ENCODE measurements at regions not wholly inside any gene's neighbourhood (a gene's known extent, or its start where the extent isn't known, plus 50 kb on each side); places are given as distances from the start of the nearest gene placed in this dataset.

DNA sequence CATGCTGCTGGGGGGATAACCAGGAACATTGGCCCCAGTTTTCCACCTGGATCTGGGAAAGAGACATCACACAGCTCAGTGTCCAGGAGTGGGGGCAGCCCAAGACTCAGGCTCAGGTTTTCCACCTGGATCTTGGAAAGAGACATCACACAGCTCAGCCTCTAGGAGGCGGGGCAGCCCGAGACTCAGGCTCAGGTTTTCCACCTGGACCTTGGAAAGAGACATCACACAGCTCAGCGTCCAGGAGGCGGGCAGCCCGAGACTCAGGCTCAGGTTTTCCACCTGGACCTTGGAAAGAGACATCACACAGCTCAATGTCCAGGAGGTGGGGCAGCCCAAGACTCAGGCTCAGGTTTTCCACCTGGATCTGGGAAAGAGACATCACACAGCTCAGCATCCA is 361.6 kb downstream of the THBS2 start:
- H3K27ac ChIP-seq = no peak overlapping the region
- DNase-seq (ENCODE audit: low read depth, low spot score) = no peak

DNA sequence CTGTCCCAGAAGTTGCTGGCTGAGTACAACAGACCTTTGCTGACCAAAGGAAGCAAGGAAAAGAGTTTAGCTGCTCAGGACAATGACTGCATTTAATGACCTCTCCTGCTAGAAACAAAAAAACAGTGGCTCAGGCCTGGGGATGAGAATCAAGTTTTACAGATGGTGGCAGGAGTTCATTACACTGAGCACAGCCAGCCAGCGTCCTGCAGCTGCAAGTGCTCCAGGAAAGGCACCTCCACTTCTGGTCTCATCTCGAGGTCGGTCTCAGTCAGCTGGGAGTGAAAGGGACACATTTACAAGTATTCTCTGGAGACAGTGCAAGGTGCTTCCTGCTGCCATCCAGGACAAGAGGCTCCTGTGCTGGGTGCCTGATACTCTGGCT is 362.7 kb downstream of the THBS2 start:
- no peak for DNase-seq (ENCODE audit: low read depth, low spot score)
- H3K27ac ChIP-seq = no peak overlapping the region

DNA sequence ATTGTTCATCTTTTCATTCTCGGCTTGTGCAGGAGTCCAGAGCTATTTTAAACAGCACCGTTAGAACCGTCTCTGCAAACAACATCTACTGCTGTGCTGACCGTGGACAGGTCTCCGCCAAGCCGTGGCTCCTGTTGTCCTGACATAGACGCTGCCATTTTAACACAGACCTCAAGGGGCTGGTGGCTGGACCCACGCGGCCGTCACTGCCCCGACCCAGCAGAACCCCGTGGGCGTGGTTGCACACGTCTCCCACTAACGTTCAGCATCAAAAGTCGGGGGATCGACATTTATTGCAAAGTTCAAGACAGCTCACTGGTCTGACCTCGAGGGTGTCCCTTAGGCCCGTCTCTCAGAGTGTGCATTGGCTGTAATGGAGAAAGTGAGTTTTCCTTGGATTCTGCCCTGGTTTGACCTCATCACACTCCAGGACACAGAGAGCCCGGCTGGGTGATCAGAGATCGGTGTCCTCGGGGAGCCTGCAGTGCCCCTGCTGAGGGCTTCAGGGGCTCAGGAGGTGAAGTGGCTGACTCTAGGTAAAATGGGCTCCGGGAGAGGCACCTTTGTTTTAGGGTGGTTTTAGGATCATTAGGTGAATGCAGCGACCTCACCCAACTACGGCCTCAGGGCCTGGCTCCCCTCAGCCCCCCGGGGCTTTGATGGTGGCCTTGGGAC is 363.2 kb downstream of the THBS2 start:
- H3K27ac ChIP-seq = no peak overlapping the region
- DNase-seq (ENCODE audit: low read depth, low spot score) = no peak

DNA sequence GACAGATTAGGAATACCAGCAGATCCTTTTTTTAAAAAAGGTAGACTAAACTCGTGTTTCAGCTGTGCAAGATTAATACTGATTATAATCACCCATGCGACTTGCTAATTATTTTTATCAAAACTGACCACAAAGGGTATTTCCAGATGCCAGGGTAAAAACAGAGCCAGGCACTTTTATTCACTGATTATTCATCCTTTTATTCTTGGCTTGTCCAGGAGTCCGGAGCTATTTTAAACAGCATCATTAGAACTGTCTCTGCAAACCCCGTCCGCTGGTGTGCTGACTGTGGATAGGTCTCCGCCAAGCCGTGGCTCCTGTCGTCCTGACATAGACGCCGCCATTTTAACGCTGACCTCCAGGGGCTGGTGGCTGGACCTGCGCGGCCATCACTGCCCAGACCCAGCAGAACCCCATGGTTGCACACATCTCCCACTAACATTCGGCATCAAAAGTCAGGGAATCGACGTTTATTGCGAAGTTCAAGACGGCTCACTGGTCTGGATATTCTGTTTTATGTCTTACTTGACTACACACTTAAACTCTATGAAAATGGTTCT is 364.8 kb downstream of the THBS2 start:
- H3K27ac ChIP-seq = no peak overlapping the region
- DNase-seq (ENCODE audit: low read depth, low spot score) = no peak

DNA sequence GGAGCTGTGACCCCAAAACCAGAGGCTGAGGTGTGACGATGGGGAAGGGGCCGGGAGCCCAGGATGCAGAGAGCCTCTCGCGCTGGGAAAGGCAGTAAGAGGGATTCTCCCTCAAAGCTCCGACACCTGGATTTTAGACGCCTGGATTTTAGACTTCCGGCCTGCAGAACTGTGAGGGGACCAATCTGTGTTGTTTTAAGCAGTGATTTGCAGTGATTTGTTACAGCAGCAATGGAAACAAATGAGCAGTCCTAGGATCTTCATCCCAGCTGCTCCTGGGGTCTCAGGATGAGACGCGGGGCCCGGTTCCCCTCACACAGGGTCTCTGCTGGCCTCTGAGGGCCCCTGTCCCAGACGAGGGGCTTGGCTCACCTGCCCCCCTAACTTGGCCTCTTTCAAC is 365.5 kb downstream of the THBS2 start:
- no peak for DNase-seq (ENCODE audit: low read depth, low spot score)
- H3K27ac ChIP-seq = no peak overlapping the region

DNA sequence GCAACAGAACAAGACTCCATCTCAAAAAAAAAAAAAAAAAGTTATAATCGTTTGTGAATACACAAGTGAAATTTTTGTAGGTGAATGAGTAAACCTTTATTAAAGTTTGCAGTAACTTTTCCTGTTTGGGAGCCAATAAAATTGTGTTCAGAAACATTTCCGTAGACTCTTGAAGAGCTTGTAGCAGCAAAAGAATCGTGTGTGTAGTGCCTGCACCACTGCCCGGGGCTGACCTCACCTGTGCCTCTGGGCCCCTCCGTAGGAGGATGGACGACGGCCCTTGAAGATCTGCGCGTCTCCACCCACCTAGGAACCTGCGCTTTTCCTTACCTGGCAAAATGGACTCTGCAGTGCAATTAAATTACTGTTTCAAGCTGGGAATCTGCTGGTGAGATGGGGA is 366.0 kb downstream of the THBS2 start:
- no peak overlapping the region for H3K27ac ChIP-seq
- DNase-seq (ENCODE audit: low read depth, low spot score) = no peak

DNA sequence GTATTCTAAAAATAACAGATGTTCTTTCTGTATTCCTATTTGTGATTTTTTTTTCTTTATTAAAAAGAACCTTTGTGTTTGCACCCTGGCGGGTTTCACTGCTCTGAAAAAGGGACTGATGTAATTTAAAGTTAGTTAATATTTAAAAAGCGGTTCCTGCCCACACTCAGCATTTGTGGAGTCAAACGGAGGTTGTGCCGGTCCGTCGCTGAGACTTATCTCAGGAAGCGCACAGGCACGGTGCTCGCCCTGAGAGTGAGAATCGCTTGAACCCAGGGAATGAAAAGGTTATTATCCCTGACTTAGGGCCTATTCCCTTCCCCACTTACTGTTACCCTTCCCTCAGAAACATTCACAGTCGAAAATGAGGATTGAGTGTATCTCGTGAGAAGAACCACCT is 366.7 kb downstream of the THBS2 start:
- no peak for DNase-seq (ENCODE audit: low read depth, low spot score)
- no peak overlapping the region for H3K27ac ChIP-seq

DNA sequence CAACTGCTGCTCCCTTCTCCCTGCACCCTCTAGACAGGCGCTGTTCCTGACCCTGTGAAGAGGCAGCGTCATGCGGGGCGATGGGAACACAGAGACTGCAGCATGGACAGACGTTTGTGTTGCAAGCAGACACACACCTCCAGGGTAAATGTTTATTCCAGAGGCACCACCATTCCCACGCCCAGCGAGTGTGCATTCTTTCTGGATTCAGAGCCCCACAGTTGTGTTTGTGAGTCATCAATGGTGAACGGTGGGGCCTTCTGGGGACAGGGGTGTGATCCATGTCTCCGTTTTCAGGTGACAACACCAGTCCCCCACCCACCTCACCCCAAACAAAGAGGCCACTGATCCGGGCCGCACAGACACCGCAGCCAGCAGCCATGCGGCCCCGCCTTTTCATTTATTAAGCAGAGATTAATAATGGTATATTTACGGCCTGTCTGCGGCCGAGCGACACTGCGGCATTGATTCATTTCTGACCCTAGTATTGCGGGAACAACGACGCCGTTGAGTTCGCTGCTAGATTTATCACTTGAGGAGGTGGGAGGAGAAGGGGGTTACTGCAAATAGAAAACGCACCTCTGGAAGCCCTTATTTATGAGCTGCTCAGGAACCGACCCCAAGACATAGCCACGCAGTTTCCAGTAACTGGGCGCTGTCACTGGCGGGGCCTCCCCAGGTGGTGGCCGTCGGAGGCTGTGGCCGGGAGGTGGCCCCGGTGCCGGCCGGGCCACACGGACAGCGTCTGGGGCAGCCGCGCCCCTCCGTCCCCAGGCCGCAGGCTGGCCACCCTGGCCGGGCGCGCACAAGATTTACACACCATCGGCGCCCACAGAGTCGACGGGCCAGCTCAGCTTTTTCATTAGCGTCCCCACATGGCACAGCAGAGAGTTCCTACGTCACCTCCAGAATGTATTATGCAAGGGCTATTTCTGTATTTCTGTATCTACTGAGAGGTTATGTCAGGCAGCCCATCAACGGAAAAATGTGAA is 367.6 kb downstream of the THBS2 start:
- no peak for DNase-seq (ENCODE audit: low read depth, low spot score)
- no peak overlapping the region for H3K27ac ChIP-seq

DNA sequence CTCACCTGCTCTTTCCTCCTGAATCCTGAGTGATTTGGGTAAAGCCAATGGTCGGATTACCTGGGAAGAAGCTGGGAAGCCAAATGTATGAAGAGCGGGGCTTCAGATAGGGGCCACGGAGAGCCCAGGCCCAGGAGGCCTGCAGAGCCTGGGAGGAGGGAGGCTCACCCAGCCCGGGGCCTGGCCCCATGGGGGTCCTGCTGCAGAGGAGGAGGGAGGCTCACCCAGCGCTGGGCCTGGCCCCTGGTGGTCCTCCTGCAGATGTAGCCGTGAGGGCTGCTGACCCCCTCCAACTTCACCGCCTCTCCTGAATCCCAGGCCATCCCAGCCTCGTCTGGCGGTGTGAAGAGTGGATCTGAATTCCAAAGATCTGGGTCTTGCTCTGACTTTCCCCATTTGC is 368.4 kb downstream of the THBS2 start:
- no peak overlapping the region for H3K27ac ChIP-seq
- no peak for DNase-seq (ENCODE audit: low read depth, low spot score)

DNA sequence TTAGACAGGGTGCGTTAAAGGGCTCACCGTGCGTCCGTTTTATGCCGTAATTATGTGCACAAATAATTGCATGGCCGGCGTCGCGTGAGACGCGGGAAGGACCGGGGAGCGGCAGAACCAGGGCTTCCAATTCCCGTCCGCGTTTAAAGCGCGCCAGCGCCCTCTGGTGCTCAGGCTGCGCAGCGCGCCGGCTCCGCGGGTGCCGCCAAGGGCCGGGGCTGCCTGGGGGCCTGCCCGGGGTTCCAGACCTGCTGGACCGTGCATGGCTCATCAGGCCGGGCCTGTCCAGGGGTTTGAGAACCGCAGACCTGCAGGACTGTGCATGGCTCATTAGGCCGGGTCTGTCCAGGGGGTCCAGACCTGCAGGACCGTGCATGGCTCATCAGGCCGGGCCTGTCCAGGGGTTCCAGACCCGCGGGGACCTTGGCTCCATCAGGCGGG is 369.0 kb downstream of the THBS2 start:
- no peak for DNase-seq (ENCODE audit: low read depth, low spot score)
- no peak overlapping the region for H3K27ac ChIP-seq

DNA sequence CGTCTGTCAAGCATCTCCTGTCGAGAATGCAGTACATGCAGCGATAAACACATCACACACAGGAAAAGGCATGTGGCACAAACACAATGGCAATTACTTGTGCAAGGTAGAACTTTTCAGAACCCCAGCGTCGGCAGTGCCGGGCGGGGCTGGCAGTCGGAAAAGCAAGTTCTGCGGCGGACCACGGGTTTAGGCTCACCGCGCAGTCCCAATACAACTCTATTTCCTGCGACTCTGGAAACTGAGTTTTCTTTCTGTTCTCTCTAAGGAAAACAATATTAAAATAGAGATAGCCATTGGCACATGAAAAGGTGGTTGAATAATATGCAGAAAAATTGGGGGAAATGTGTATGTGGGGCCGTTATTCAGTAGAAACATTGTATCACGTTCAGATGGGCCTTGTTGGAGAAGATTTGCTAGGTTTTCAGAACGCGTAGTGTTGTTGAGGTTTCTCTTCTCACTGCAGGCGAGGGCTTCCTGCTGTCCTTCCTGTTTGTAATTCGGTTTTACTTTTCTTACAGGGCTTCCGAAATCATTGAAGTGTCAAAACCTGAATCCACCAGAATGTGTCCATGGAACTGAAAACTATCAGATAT is 369.5 kb downstream of the THBS2 start:
- no peak for DNase-seq (ENCODE audit: low read depth, low spot score)
- no peak overlapping the region for H3K27ac ChIP-seq

DNA sequence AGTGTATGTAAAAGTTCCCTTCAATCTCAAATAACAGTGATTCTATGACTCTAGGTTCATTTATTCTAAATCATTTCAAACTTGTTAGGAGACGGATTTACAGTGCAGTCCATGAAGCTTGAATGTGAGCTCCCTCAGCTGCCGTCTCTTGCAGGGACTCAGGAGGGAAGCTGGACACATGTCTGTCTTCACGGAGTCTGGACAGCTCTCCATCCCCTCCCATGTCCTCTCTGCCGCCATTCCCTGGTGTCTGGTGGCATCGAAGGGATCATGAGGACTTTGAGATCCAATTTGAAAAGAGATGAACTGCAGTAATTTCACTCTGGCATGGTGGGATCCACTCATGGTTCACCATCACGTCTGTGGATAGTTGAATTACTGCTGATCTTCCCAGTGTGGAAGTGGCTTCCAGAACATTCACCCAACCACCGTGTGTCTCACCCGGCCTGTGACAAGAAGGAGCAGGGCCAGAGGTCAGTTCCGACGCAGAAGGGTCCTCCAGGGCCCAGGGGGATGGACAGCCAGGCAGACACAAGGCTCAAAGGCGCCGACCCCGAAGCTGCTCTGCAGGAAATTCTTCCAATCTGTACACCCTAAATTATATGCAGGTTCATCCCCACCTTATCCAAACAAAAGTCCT is 370.1 kb downstream of the THBS2 start:
- H3K27ac ChIP-seq = no peak overlapping the region
- DNase-seq (ENCODE audit: low read depth, low spot score) = no peak

DNA sequence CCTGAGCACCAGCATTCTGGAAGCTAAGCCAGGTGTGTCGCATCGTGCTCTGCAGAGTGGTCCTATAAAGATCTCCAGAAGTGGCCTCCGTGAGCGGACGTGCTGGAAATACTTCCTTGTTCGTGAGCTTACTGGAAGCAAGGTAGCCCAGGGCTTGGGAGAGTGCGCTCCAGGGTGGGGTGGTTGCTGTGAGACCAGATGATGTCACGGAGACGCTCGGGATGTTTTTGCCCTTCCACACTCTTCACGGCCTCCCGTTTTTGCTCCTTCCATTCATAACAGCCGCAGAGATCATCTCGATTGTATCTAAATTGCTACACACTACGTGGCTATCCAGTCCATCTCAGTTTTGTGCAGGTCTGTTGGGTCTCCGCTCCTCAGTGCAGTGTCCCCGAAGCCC is 373.4 kb downstream of the THBS2 start:
- no peak for DNase-seq (ENCODE audit: low read depth, low spot score)
- no peak overlapping the region for H3K27ac ChIP-seq

DNA sequence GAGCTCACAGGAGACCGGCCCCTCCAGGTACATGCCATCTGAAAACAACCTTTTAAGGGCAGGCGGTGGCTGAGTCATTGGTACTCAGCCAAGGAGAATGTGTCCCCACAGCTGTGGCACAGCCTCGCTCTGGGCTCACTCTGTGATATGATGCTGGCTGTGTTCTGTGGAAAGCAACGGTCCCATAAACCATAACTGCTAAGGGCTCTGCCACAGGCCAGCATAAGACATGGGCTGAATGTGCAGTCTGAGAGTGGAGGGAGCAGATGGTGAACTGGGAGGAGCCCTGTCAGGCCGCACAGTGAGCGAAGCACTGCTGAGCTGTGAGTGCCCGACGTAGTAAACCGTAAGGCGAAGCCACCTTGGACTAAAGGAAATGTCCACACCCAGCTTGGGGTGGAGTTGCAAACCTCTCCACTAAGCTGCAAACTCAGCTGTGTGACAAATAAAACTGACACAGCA is 375.8 kb downstream of the THBS2 start:
- H3K27ac ChIP-seq = no peak overlapping the region

DNA sequence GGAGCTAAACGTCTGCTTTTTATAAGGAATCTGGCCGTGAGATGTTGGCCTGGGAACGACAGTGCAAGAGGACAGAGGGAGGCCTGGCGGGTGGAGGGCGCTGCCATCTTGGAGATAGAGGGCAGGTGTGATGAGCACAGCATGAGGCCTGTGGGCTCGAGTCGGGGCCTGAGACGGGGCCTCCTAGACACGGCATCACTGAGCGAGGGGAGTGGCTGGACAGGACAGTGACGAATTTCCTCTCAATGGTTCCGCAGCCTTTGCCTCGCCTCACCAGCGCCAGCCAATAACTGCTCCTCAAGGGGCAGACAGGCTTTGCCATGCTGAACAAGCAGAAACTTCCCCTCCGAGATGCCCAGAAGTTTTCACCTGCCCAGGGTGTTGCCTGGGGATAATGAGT is 376.7 kb downstream of the THBS2 start:
- H3K27ac ChIP-seq = no peak overlapping the region
- DNase-seq (ENCODE audit: low read depth, low spot score) = no peak

More for the DNA sequence above, 375.8 kb downstream of the THBS2 start:
- no peak for DNase-seq (ENCODE audit: low read depth, low spot score)

DNA sequence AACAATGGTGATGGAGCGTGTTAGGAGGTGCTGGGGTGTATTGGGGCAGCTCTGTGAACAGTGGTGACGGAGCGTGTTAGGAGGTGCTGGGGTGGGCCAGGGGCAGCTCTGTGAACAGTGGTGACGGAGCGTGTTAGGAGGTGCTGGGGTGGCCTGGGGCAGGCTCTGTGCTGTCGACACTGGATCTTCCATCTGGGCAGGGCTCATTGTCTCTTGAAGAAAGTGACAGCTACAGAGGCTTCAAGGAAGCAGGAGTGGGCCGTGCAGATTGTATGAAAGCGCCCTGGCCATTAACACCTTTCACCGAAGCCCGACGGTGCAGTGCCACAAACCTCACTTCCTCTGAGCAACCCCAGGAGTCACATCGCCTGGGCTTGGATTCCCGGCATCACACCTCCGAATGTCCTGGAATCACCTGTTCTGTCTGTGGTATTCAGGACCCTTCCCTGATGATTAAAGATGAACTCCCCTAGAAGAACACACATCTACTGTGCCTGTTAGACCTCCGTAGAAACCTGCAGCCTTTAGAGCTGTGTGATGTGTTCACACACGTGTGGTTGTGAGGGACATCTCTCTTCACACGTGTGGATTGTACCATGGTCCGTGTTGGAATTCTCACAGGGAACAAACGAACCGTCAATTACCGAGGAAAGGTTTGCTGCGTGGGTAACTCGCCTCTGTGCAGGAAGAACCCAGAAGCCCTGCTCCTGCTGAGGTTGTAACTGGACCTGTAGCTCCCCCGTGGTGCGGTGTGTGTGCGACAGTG is 377.7 kb downstream of the THBS2 start:
- no peak overlapping the region for H3K27ac ChIP-seq
- no peak for DNase-seq (ENCODE audit: low read depth, low spot score)

DNA sequence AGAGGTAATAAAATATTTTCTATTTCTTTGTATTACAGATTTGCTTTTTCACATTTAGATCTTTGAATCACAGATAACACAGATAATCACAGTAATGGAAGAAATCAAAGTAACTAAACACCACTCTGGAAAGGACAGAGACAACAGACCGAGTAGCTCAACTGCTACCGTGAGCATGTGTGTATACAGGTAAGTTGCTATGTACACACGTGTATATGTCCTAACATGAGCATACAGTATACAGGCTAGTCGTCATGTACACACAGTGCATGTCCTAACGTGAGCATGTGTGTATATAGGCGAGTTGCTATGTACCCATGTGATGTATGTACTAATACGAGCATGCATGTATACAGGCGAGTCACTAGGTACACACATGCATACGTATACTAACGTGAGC is 379.0 kb downstream of the THBS2 start:
- DNase-seq (ENCODE audit: low read depth, low spot score) = no peak
- no peak overlapping the region for H3K27ac ChIP-seq

DNA sequence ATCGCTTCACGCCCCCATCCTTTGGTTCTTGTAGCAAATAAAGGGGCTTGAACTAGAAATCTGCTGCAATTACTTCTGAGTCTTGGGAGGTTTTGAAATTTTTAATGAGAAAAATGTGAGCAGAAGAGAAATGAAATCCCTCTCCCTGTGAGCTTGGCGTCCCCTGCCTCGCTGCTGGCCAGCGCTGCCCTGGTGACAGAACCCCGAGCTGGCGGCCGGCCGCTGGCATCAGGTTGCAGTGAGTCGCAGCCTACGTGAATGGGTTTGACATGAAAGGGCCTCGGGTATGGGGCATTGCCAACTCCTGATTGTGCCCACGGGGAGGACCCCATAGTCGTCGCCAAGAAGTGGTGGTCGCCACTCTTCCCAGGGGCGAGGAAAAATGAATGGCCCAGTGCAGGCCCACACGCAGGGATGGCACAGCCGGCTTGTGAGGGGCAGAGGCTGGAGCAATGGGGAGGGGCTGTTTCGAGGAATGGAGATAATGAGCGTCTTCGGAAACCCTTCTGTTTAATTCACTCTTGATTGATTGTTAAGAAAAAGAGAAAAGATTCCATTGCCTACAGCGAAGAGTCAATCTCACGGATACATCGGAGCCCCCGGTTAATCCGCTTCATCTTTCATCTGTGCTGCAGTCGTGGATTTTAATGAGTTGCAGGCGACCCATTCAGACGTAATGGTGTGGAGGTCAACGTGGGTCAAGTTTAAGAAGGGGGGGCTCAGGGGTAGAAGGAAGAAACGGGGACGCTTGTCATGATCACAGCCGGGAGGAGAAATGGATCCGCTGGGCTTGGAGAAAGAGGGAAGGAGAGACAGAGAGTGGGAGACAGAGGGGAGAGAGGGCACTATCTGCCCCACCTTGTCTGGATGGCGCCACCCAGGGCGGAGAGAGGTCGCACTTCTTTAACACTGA is 380.1 kb downstream of the THBS2 start:
- no peak overlapping the region for H3K27ac ChIP-seq
- no peak for DNase-seq (ENCODE audit: low read depth, low spot score)

Data from epithelial cell of prostate (primary cell).